Mesenchymal stem cell (in vitro differentiated cells and primary cell): ENCODE measurements at regions not wholly inside any gene's neighbourhood (a gene's known extent, or its start where the extent isn't known, plus 50 kb on each side); places are given as distances from the start of the nearest gene placed in this dataset.

ENCODE experiments used
- DNase-seq: peaks from one replicate; pipeline ENCODE4 v3.0.0-alpha.2; 2013
- H2AFZ ChIP-seq: one replicate; pipeline ENCODE4 v1.6.1; 2013; ENCODE audit warnings: low read depth, mild to moderate bottlenecking, control low read depth, inconsistent platforms, low read length, moderate library complexity
- H2AK5ac ChIP-seq: 2 replicates; pipeline ENCODE4 v1.6.1; 2013; ENCODE audit warnings: low read length, moderate library complexity, mild to moderate bottlenecking, inconsistent platforms; ENCODE audit not compliant: severe bottlenecking
- H2BK120ac ChIP-seq: one replicate; pipeline ENCODE4 v1.6.1; 2013; ENCODE audit warnings: low read depth, mild to moderate bottlenecking, inconsistent platforms, low read length, moderate library complexity
- H2BK12ac ChIP-seq, 2 experiments: one replicate each; pipeline ENCODE4 v1.6.1; 2013; ENCODE audit warnings: inconsistent platforms in 2 of 2, low read length in 2 of 2, mild to moderate bottlenecking in 2 of 2, moderate library complexity in 2 of 2, control low read depth in 1 of 2
- H2BK15ac ChIP-seq: one replicate; pipeline ENCODE4 v1.6.1; 2013; ENCODE audit warnings: mild to moderate bottlenecking, low read depth, inconsistent platforms; ENCODE audit not compliant: poor library complexity, severe bottlenecking
- H2BK5ac ChIP-seq: 2 replicates; pipeline ENCODE4 v1.6.1; 2013; ENCODE audit warnings: low read depth, mild to moderate bottlenecking, low read length, control low read depth, inconsistent platforms; ENCODE audit not compliant: poor library complexity, severe bottlenecking
- H3K14ac ChIP-seq, 2 experiments: one replicate each; pipeline ENCODE4 v1.6.1; 2013; ENCODE audit warnings: inconsistent platforms in 2 of 2, low read length in 2 of 2, control low read depth in 1 of 2, mild to moderate bottlenecking in 1 of 2, moderate library complexity in 1 of 2
- H3K18ac ChIP-seq, 2 experiments: one replicate each; pipeline ENCODE4 v1.6.1; 2013; ENCODE audit warnings: inconsistent platforms in 2 of 2, low read length in 2 of 2, control low read depth in 1 of 2, low read depth in 1 of 2, mild to moderate bottlenecking in 1 of 2
- H3K23ac ChIP-seq, 2 experiments: one replicate each; pipeline ENCODE4 v1.6.1; 2013; ENCODE audit warnings: inconsistent platforms in 2 of 2, low read length in 2 of 2, mild to moderate bottlenecking in 2 of 2, moderate library complexity in 2 of 2, control low read depth in 1 of 2
- H3K27ac ChIP-seq: 2 replicates; pipeline ENCODE4 v1.5.1; 2013; ENCODE audit warnings: mild to moderate bottlenecking, moderate library complexity, low read length, control low read depth, inconsistent platforms; ENCODE audit not compliant: poor library complexity, severe bottlenecking
- H3K27me3 ChIP-seq, 2 experiments: 2 replicates each; pipeline versions ENCODE4 v1.6.1 to v1.7.0; 2013; ENCODE audit warnings: low read length in 2 of 2, mild to moderate bottlenecking in 2 of 2, moderate library complexity in 2 of 2, control low read depth in 1 of 2, inconsistent platforms in 1 of 2; ENCODE audit not compliant: control insufficient read depth in 1 of 2, insufficient read depth in 1 of 2
- H3K36me3 ChIP-seq, 2 experiments: 2 replicates each; pipeline versions ENCODE4 v1.6.1 to v1.7.0; 2013; ENCODE audit warnings: low read length in 2 of 2, control low read depth in 1 of 2, inconsistent platforms in 1 of 2, low read depth in 1 of 2, mild to moderate bottlenecking in 1 of 2; ENCODE audit not compliant: insufficient read depth in 2 of 2, control insufficient read depth in 1 of 2
- H3K4ac ChIP-seq, 2 experiments: one replicate each; pipeline ENCODE4 v1.6.1; 2013; ENCODE audit warnings: inconsistent platforms in 2 of 2, low read length in 2 of 2, mild to moderate bottlenecking in 2 of 2, moderate library complexity in 2 of 2, control low read depth in 1 of 2, low read depth in 1 of 2
- H3K4me1 ChIP-seq: 2 replicates; pipeline ENCODE4 v1.6.1; 2013; ENCODE audit warnings: low read depth, low read length, control low read depth; ENCODE audit not compliant: control insufficient read depth, insufficient read depth
- H3K4me2 ChIP-seq: 2 replicates; pipeline ENCODE4 v1.6.1; 2013; ENCODE audit warnings: low read length, mild to moderate bottlenecking, inconsistent platforms; ENCODE audit not compliant: poor library complexity, severe bottlenecking
- H3K4me3 ChIP-seq, 2 experiments: 2 replicates each; pipeline versions ENCODE4 v1.5.1 to v1.7.0; 2013; ENCODE audit warnings: low read length in 2 of 2, mild to moderate bottlenecking in 2 of 2, control low read depth in 1 of 2, low read depth in 1 of 2; ENCODE audit not compliant: insufficient read depth in 1 of 2
- H3K79me1 ChIP-seq: replicated peaks from 2 replicates; pipeline ENCODE4 v1.6.1; 2013; ENCODE audit warnings: mild to moderate bottlenecking, control low read depth, low read length, inconsistent platforms; ENCODE audit not compliant: poor library complexity, severe bottlenecking
- H3K9ac ChIP-seq: 2 replicates; pipeline ENCODE4 v1.7.0; 2013; ENCODE audit warnings: mild to moderate bottlenecking, low read length, moderate library complexity
- H3K9me3 ChIP-seq: 2 replicates; pipeline ENCODE4 v1.7.0; 2013; ENCODE audit warnings: mild to moderate bottlenecking, low read length; ENCODE audit not compliant: control insufficient read depth
- H4K8ac ChIP-seq: one replicate; pipeline ENCODE4 v1.6.1; 2013; ENCODE audit warnings: inconsistent platforms, mild to moderate bottlenecking, low read length, moderate library complexity
- H4K91ac ChIP-seq: one replicate; pipeline ENCODE4 v1.6.1; 2013; ENCODE audit warnings: mild to moderate bottlenecking, low read length, inconsistent platforms
- WGBS: methylation state at CpG from one replicate; pipeline ENCODE4 v1.1.7; 2013; ENCODE audit warnings: mixed read lengths; 5-methylcytosine and 5-hydroxymethylcytosine counted together

- Histone ChIP-seq H2BK120ac (no peak overlapping the region), H2AK5ac (no peak overlapping the region), H3K4me1 (no peaks in the 10 kb centered on the region), H3K18ac (no peak overlapping the region), H3K36me3 (no peaks in the 10 kb centered on the region), H2BK5ac (no peak overlapping the region), H2BK12ac (no peak overlapping the region), H3K27ac (no peak overlapping the region), H2BK15ac (no peak overlapping the region), H3K27me3 (no peaks in the 10 kb centered on the region), H3K4ac (no peak overlapping the region), H2AFZ (no peak overlapping the region), H4K91ac (no peak overlapping the region), H3K23ac (no peak overlapping the region), H3K14ac (no peak overlapping the region), H3K4me3 (no peak overlapping the region), H4K8ac (no peak overlapping the region), H3K9me3 (no peaks in the 10 kb centered on the region), H3K79me1 (no peaks in the 10 kb centered on the region), H3K9ac (peak overlapping the region; percentile 17), H3K4me2 (no peak overlapping the region)
- DNase-seq: no peak
- 75% methylated on average over 1 of the region's 1 CpG for WGBS
Observed at GRCh38 chr3:80238606-80239005, 470.8 kb upstream of the ROBO1 start.

GRCh38 chr3:80238152-80238551, 470.4 kb upstream of the ROBO1 start:
- H3K36me3 ChIP-seq: no peaks in the 10 kb centered on the region
- H3K23ac ChIP-seq: no peak overlapping the region
- DNase-seq: no peak
- H3K9ac ChIP-seq: peak overlapping the region; percentile 17
- no peak overlapping the region for H3K18ac ChIP-seq
- H3K4me2 ChIP-seq: no peak overlapping the region
- no peak overlapping the region for H3K4me3 ChIP-seq
- no peak overlapping the region for H3K14ac ChIP-seq
- H4K91ac ChIP-seq: no peak overlapping the region
- no peak overlapping the region for H2AFZ ChIP-seq
- no peaks in the 10 kb centered on the region for H3K4me1 ChIP-seq
- no peak overlapping the region for H2BK120ac ChIP-seq
- no peak overlapping the region for H3K27ac ChIP-seq
- no peak overlapping the region for H3K4ac ChIP-seq
- H3K9me3 ChIP-seq: no peaks in the 10 kb centered on the region
- H2AK5ac ChIP-seq: no peak overlapping the region
- H2BK12ac ChIP-seq: no peak overlapping the region
- no peak overlapping the region for H4K8ac ChIP-seq
- H2BK15ac ChIP-seq: no peak overlapping the region
- H3K27me3 ChIP-seq: no peaks in the 10 kb centered on the region
- no peaks in the 10 kb centered on the region for H3K79me1 ChIP-seq
- H2BK5ac ChIP-seq: no peak overlapping the region

DNA sequence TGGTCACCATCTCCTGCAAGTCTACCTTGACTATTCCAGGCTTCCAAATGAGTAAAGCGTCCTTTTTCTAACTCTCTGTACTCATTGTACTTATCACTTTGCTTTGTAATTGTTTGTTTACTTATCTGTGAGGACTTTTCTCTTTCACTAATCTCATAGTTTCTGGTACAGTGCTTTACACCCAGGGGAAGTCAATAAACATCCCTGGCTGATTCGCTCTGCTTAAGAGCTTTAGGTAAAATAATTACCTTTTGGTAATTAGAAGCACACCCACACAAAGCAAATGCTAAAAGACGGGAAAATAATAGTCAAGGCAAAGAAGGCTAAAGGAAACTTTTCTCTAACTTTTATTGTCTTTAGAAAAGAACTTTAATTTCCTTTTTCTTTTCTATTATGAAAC, 466.9 kb upstream of the ROBO1 start:
- no CpG with 5 or more reads among the region's 3 CpGs for WGBS

GRCh38 chr3:80233576-80233975, 465.8 kb upstream of the ROBO1 start:
- Histone ChIP-seq H3K4me3 (no peak overlapping the region), H2BK5ac (no peak overlapping the region), H3K36me3 (no peaks in the 10 kb centered on the region), H4K8ac (no peak overlapping the region), H4K91ac (no peak overlapping the region), H2AK5ac (no peak overlapping the region), H2BK120ac (no peak overlapping the region), H3K79me1 (no peaks in the 10 kb centered on the region), H3K9me3 (no peaks in the 10 kb centered on the region), H3K18ac (no peak overlapping the region), H3K23ac (no peak overlapping the region), H3K14ac (no peak overlapping the region), H3K27me3 (no peaks in the 10 kb centered on the region), H2BK12ac (no peak overlapping the region), H2AFZ (no peak overlapping the region), H3K4me1 (no peaks in the 10 kb centered on the region), H2BK15ac (no peak overlapping the region), H3K27ac (no peak overlapping the region), H3K9ac (peak overlapping the region; percentile 42), H3K4me2 (no peak overlapping the region), H3K4ac (no peak overlapping the region)
- 97% methylated on average over 1 of the region's 2 CpGs for WGBS
- no peak for DNase-seq

More for the DNA sequence above, 466.9 kb upstream of the ROBO1 start:
- Histone ChIP-seq H3K36me3 (no peaks in the 10 kb centered on the region), H4K91ac (no peak overlapping the region), H3K79me1 (no peaks in the 10 kb centered on the region), H3K9me3 (no peaks in the 10 kb centered on the region), H2BK5ac (no peak overlapping the region), H3K4me2 (no peak overlapping the region), H4K8ac (no peak overlapping the region), H3K23ac (no peak overlapping the region), H2AK5ac (no peak overlapping the region), H3K9ac (no peak overlapping the region), H3K4me1 (no peaks in the 10 kb centered on the region), H3K4ac (no peak overlapping the region), H2AFZ (no peak overlapping the region), H3K14ac (no peak overlapping the region), H2BK120ac (no peak overlapping the region), H2BK15ac (no peak overlapping the region), H2BK12ac (no peak overlapping the region), H3K27ac (no peak overlapping the region), H3K27me3 (no peaks in the 10 kb centered on the region), H3K18ac (no peak overlapping the region), H3K4me3 (no peak overlapping the region)
- DNase-seq: no peak
